ENCODE measurements at regions not wholly inside any gene's neighbourhood (a gene's known extent, or its start where the extent isn't known, plus 50 kb on each side); places are given as distances from the start of the nearest gene placed in this dataset.

- TF ChIP-seq EZH2phosphoT487 (IDR thresholded peaks at IDR 0.05; ENCODE audit: borderline replicate concordance, low read length): no peak
- TF ChIP-seq, protein P1, sequence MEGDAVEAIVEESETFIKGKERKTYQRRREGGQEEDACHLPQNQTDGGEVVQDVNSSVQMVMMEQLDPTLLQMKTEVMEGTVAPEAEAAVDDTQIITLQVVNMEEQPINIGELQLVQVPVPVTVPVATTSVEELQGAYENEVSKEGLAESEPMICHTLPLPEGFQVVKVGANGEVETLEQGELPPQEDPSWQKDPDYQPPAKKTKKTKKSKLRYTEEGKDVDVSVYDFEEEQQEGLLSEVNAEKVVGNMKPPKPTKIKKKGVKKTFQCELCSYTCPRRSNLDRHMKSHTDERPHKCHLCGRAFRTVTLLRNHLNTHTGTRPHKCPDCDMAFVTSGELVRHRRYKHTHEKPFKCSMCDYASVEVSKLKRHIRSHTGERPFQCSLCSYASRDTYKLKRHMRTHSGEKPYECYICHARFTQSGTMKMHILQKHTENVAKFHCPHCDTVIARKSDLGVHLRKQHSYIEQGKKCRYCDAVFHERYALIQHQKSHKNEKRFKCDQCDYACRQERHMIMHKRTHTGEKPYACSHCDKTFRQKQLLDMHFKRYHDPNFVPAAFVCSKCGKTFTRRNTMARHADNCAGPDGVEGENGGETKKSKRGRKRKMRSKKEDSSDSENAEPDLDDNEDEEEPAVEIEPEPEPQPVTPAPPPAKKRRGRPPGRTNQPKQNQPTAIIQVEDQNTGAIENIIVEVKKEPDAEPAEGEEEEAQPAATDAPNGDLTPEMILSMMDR (conservative IDR thresholded peaks at IDR 0.05; ENCODE audit: low read depth, low read length): no peak
- no peak for TF ChIP-seq EZH2 (IDR thresholded peaks at IDR 0.05; ENCODE audit: low read length, unreplicated experiment)
Observed at GRCh38 chr1:56079391-56079790, 500.0 kb downstream of the PLPP3 start.
